Uterus (tissue), 3 donors: ENCODE measurements at regions not wholly inside any gene's neighbourhood (a gene's known extent, or its start where the extent isn't known, plus 50 kb on each side); places are given as distances from the start of the nearest gene placed in this dataset.

Source experiments
- DNase-seq, 2 donors: peaks; one replicate each; pipeline ENCODE4 v3.0.0-alpha.2; 2019 to 2020
- H3K27ac ChIP-seq, 2 donors: fragments of 200-600 bp; sonication (generic); 1 replicate in 1 of 2; 2 replicates in 1 of 2; pipeline ENCODE4 v1.5.1; 2016 to 2018
- H3K27me3 ChIP-seq, 2 donors: fragments of 200-600 bp; sonication (generic); one replicate each; pipeline ENCODE4 v1.5.1; 2018 to 2019; ENCODE audit warnings: control low read depth in 1 of 2
- H3K36me3 ChIP-seq, 2 donors: fragments of 200-600 bp; sonication (generic); one replicate each; pipeline ENCODE4 v1.5.1; 2019; ENCODE audit warnings: control low read depth in 1 of 2
- H3K4me1 ChIP-seq, 2 donors: fragments of 200-600 bp; sonication (generic); one replicate each; pipeline ENCODE4 v1.5.1; 2018 to 2019; ENCODE audit warnings: control low read depth in 1 of 2
- H3K4me3 ChIP-seq, 2 donors: fragments of 200-600 bp; sonication (generic); 1 replicate in 1 of 2; 2 replicates in 1 of 2; pipeline ENCODE4 v1.5.1; 2018 to 2019; ENCODE audit warnings: mild to moderate bottlenecking in 1 of 2
- H3K9me3 ChIP-seq, 2 donors: fragments of 200-600 bp; sonication (generic); one replicate each; pipeline ENCODE4 v1.5.1; 2019; ENCODE audit warnings: control low read depth in 1 of 2
- POLR2A ChIP-seq, 2 donors: fragments of 450-650 bp; IDR thresholded peaks; one replicate each; pipeline ENCODE4 v1.6.1; 2016; ENCODE audit warnings: antibody characterized with exemption in 2 of 2, mild to moderate bottlenecking in 1 of 2, moderate library complexity in 1 of 2
- intact Hi-C: fragments of 100-400 bp; cut with DNase I; formaldehyde crosslinking; loops from one replicate; pipeline ENCODE4 v1.15.1; 2023; ENCODE audit warnings: low total_unique reads
- TF ChIP-seq, protein P1 (sequence below), 4 experiments: fragments of 200-600 bp in 2 of 4; fragments of 450-650 bp in 2 of 4; sonication (generic) in 2 of 4; IDR thresholded peaks; one replicate each; pipeline ENCODE4 v1.5.1; 2016 to 2019; ENCODE audit warnings: antibody characterized with exemption in 4 of 4, mild to moderate bottlenecking in 2 of 4, moderate library complexity in 1 of 4
- donor health status: DM: yes; HTN: yes; CAD: no.

DNA sequence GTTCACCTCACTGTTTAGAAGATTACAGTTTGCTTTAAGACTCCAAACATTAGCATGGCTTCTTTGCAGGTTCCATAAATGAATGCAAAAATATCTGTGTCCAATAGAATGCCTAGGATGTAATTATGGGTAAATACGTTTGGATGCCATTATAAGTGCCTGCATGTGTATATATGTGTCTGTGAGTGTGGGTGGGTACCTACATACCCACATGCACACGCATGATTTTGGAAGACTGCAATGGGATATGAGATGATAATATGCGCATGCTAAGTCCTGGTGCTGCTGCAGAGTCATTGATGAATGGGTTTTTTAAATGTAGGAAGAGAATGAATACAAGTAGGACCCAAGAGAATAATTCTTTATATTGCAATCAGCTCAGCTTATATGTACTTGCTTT lies 406.4 kb downstream of the ZSWIM6 start:
- no peaks in the 10 kb centered on the region for H3K4me1 ChIP-seq
- no peak overlapping the region for H3K4me3 ChIP-seq
- TF ChIP-seq, protein P1, sequence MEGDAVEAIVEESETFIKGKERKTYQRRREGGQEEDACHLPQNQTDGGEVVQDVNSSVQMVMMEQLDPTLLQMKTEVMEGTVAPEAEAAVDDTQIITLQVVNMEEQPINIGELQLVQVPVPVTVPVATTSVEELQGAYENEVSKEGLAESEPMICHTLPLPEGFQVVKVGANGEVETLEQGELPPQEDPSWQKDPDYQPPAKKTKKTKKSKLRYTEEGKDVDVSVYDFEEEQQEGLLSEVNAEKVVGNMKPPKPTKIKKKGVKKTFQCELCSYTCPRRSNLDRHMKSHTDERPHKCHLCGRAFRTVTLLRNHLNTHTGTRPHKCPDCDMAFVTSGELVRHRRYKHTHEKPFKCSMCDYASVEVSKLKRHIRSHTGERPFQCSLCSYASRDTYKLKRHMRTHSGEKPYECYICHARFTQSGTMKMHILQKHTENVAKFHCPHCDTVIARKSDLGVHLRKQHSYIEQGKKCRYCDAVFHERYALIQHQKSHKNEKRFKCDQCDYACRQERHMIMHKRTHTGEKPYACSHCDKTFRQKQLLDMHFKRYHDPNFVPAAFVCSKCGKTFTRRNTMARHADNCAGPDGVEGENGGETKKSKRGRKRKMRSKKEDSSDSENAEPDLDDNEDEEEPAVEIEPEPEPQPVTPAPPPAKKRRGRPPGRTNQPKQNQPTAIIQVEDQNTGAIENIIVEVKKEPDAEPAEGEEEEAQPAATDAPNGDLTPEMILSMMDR (IDR thresholded peaks at IDR 0.05): no peak
- TF ChIP-seq POLR2A (IDR thresholded peaks at IDR 0.05): no peak
- no peak overlapping the region for H3K27ac ChIP-seq
- intact Hi-C loops: no loop called here
- H3K9me3 ChIP-seq: no peaks in the 10 kb centered on the region
- no peaks in the 10 kb centered on the region for H3K27me3 ChIP-seq
- DNase-seq: no peak
- no peaks in the 10 kb centered on the region for H3K36me3 ChIP-seq

DNA sequence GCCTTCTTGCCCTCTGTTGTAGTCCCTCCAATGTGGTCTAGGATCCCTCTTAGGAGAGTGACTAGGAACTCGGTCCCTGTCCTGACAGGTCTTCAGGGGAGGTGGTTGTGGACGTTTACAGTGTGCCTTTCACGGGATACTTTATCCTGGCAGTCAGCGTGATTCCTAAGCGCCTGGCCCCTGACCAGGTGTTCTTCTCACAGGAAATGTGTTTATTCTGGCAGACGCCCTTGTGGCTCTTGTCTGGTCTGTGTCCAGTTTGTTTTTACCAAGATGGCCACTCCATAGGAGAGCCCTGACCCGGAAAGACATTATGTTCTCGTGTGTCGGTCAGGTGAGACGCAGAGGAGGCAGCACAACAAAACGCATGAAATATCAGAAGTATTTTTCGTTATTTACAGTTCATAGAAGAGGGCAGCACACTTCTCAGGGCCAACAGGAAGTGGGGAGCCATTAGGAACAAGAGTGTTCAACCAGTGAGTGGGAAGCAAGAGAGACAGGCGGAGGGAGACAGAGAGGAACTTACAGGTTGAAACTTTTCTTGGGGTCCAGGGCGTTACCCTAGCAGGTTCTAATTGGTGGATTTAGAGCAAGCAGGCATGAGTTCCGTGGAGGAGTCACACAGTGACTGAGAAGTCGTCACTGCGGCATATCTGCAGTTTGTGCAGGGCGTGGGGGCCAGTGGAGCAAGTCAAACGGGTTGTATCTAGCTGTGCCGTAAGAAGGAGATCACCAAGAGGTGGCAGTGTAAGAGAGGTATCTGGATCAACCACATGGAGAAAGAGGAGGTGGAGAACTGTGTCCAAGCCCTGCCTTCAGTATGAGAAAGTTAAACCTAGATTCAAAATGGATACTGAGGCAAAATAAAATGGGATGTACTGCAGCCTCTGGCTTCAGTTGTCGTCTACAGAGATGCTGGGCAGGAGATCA lies 412.9 kb downstream of the ZSWIM6 start:
- TF ChIP-seq, protein P1 (IDR thresholded peaks at IDR 0.05): no peak
- TF ChIP-seq POLR2A (IDR thresholded peaks at IDR 0.05): no peak
- no peaks in the 10 kb centered on the region for H3K27me3 ChIP-seq
- H3K36me3 ChIP-seq: no peaks in the 10 kb centered on the region
- no peak overlapping the region for H3K27ac ChIP-seq
- H3K4me1 ChIP-seq: no peaks in the 10 kb centered on the region
- no peak overlapping the region for H3K4me3 ChIP-seq
- no peaks in the 10 kb centered on the region for H3K9me3 ChIP-seq
- intact Hi-C loops: no loop called here
- DNase-seq: no peak

DNA sequence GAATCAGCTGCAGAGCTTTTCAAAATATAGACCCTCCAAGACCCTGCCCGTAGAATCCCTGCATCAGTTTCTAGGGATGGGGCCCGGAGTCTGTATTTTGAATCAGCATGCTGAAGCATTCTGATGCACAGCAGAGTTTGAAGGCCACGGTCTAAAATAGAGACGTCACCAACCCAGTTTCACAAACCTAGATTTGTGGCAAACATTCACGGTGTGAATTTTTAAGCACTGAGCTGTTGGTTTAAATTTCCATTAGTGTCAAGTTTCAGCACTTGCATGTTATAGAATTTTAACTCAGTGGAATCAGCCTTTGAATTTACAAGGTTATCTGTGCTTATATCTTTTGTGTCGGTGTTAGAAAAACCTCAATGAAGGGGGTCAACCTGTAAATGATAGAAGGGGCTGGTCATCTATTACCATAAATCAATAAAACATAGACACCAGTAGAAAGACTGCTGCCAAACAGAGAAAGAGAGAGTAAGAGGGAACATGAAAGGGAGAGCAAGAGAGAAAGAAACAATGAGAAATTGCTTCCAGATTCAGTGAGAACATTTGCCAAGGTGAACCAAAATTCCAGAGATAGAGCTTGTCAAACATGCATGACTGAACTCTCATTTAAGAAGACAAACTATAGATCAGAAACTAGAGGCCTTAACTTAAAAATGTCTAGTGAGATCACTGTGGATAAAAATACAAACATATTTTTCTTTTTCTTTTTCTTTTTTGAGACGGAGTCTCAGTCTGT lies 414.9 kb downstream of the ZSWIM6 start:
- no peaks in the 10 kb centered on the region for H3K4me1 ChIP-seq
- DNase-seq: no peak
- H3K9me3 ChIP-seq: no peaks in the 10 kb centered on the region
- no peak overlapping the region for H3K4me3 ChIP-seq
- H3K27me3 ChIP-seq: no peaks in the 10 kb centered on the region
- H3K36me3 ChIP-seq: no peaks in the 10 kb centered on the region
- TF ChIP-seq POLR2A (IDR thresholded peaks at IDR 0.05): no peak
- TF ChIP-seq, protein P1 (IDR thresholded peaks at IDR 0.05): no peak
- no peak overlapping the region for H3K27ac ChIP-seq
- intact Hi-C loops: no loop called here

DNA sequence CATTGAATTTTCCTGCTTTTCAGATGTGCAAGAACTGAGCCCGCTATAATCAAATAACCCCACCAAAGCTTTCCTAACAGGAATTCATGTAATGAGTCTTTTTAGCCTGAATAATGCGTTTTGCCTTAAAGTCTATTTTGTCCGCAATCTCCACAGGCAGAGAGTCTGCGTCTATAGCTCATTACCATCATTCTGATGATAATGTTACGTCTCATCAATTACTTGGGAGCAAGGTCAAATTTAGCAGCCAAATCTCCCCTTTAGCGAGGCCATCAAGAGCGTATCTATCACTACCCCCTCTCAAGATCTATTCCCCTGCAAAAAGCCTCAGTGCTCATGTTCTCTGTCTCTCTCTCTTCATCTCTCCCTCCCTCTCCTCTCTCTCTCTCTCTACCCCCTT lies 416.1 kb downstream of the ZSWIM6 start:
- Histone ChIP-seq H3K9me3 (no peaks in the 10 kb centered on the region), H3K27me3 (no peaks in the 10 kb centered on the region), H3K4me1 (no peaks in the 10 kb centered on the region), H3K27ac (no peak overlapping the region), H3K36me3 (no peaks in the 10 kb centered on the region), H3K4me3 (no peak overlapping the region)
- TF ChIP-seq POLR2A (IDR thresholded peaks at IDR 0.05): no peak
- no peak for DNase-seq
- intact Hi-C loops: no loop called here

DNA sequence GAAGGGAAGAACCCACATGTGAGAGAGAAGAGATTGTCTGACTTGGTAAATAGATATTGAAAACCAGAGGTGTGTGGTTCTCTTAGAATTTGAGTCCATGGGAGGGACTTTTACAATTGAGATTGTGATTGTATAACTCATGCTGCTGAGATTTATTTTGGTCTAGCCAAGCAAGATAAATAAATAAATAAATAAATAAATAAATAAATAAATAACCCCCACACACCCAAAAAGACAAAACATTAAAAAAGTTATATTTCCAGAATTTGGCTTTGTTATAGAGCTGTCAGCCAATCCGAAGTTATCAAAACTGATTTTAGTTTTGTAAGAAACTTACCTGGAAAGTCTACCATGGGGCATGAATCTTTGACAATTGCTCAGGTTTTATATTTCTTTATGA lies 416.6 kb downstream of the ZSWIM6 start:
- H3K4me3 ChIP-seq: no peak overlapping the region
- no peaks in the 10 kb centered on the region for H3K27me3 ChIP-seq
- TF ChIP-seq POLR2A (IDR thresholded peaks at IDR 0.05): no peak
- TF ChIP-seq, protein P1 (IDR thresholded peaks at IDR 0.05): no peak
- H3K27ac ChIP-seq: no peak overlapping the region
- no peaks in the 10 kb centered on the region for H3K36me3 ChIP-seq
- no peak for DNase-seq
- intact Hi-C loops: no loop called here
- H3K4me1 ChIP-seq: no peaks in the 10 kb centered on the region
- H3K9me3 ChIP-seq: no peaks in the 10 kb centered on the region
